Prostate gland (tissue), 2 donors: ENCODE measurements at regions not wholly inside any gene's neighbourhood (a gene's known extent, or its start where the extent isn't known, plus 50 kb on each side); places are given as distances from the start of the nearest gene placed in this dataset.

Experiments
- DNase-seq: peaks from one replicate; pipeline ENCODE4 v3.0.0-alpha.2; 2019; ENCODE audit warnings: low spot score
- H3K27ac ChIP-seq, 2 donors: fragments of 200-600 bp; sonication (generic); 2 replicates each; pipeline ENCODE4 v1.5.1; 2017 to 2019
- H3K27me3 ChIP-seq: fragments of 200-600 bp; sonication (generic); replicated peaks from 2 replicates; pipeline ENCODE4 v1.5.1; 2019; ENCODE audit not compliant: insufficient read depth
- H3K36me3 ChIP-seq, 2 donors: fragments of 200-600 bp; sonication (generic); 1 replicate in 1 of 2; 2 replicates in 1 of 2; pipeline versions ENCODE4 v1.5.1 to v1.8.1; 2017 to 2019
- H3K4me1 ChIP-seq: fragments of 200-600 bp; sonication (generic); replicated peaks from 2 replicates; pipeline ENCODE4 v1.5.1; 2019
- H3K4me3 ChIP-seq, 2 donors: fragments of 200-600 bp; sonication (generic); 2 replicates each; pipeline ENCODE4 v1.5.1; 2017 to 2019
- H3K9me3 ChIP-seq: fragments of 200-600 bp; sonication (generic); 2 replicates; pipeline ENCODE4 v1.5.1; 2017
- POLR2A ChIP-seq: fragments of 450-650 bp; IDR thresholded peaks from one replicate; pipeline ENCODE4 v1.6.1; 2016; ENCODE audit warnings: antibody characterized with exemption, mild to moderate bottlenecking
- POLR2AphosphoS5 ChIP-seq: sonication (generic); formaldehyde crosslinking; IDR thresholded peaks from one replicate; pipeline ENCODE4 v1.6.1; 2017; ENCODE audit warnings: antibody characterized with exemption
- WGBS: methylation state at CpG from one replicate; pipeline ENCODE4 v1.1.5; 2018; 5-methylcytosine and 5-hydroxymethylcytosine counted together
- intact Hi-C: fragments of 100-400 bp; cut with DNase I; formaldehyde crosslinking; loops from one replicate; pipeline ENCODE4 v1.14.2; 2022
- TF ChIP-seq, protein P1 (sequence below), 4 experiments: fragments of 200-600 bp in 2 of 4; fragments of 450-650 bp in 2 of 4; sonication (generic) in 2 of 4; IDR thresholded peaks; 1 replicate in 3 of 4; 2 replicates in 1 of 4; pipeline ENCODE4 v1.5.1; 2016 to 2019; ENCODE audit warnings: antibody characterized with exemption in 4 of 4, mild to moderate bottlenecking in 2 of 4, moderate library complexity in 2 of 4

DNA sequence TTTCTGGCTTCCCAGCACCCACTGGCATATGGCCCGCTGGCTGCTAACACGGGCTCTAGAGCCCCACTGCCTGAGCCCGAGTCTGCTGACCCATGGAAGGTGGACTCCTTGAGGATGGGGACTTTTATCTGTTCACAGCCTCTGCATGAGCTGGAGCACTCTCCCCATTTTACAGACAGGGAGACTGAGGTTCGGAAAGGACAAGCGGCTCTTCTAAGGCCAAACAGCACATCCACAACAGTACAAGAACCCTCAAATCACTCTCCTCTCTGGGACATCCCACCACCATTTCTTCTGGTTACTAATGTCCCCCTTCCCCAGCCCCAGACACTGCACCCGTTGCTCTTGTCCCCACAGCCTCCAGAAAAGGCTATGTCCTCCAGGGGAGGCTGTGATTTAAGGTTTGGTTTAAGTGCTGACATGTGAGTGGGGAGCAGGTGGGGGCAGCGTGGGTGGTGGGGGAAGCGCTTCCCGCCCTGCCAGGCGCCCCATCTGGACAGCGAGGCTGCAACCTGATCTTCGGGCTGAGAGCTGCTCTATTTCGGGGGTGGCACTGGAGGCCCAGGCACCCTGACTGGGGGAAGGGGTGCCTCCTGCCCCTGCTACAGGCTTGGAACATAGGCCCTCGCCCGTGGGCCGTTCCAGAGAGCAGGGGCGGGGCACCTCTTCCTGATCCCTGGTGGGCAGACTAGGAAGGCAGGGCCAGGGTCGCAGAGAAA lies 104.8 kb upstream of the WNT4 start:
- WGBS: 71% methylated on average over 18 of the region's 18 CpGs
- intact Hi-C loops: no loop called here

DNA sequence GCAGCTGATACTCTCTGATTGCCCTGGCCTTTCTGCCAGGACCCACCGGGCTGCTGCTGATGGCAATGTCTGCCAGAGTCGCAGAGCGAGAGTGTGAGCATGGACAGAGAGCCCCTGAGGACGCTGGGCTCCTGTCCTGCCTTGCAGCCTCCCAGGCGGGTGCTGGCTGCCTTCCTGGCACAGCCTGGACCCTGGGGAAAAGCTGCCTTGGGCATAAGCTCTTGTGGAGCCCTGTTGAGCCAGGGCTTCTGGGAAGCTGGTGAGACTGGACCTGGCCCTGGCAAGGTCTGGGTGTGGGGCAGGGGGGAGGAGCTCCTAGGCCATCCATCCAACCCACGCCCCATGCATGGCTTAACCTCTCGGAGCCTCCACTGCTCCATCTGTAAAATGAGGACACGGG lies 105.8 kb upstream of the WNT4 start:
- Histone ChIP-seq H3K9me3 (no peaks in the 10 kb centered on the region), H3K4me3 (no peak overlapping the region), H3K27ac (no peak overlapping the region), H3K4me1 (no peaks in the 10 kb centered on the region), H3K27me3 (no peaks in the 10 kb centered on the region), H3K36me3 (no peaks in the 10 kb centered on the region)
- intact Hi-C loops: no loop called here
- 84% methylated on average over 7 of the region's 8 CpGs for WGBS
- no peak for DNase-seq
- TF ChIP-seq POLR2A: no peak
- TF ChIP-seq POLR2AphosphoS5: no peak
- TF ChIP-seq, protein P1, sequence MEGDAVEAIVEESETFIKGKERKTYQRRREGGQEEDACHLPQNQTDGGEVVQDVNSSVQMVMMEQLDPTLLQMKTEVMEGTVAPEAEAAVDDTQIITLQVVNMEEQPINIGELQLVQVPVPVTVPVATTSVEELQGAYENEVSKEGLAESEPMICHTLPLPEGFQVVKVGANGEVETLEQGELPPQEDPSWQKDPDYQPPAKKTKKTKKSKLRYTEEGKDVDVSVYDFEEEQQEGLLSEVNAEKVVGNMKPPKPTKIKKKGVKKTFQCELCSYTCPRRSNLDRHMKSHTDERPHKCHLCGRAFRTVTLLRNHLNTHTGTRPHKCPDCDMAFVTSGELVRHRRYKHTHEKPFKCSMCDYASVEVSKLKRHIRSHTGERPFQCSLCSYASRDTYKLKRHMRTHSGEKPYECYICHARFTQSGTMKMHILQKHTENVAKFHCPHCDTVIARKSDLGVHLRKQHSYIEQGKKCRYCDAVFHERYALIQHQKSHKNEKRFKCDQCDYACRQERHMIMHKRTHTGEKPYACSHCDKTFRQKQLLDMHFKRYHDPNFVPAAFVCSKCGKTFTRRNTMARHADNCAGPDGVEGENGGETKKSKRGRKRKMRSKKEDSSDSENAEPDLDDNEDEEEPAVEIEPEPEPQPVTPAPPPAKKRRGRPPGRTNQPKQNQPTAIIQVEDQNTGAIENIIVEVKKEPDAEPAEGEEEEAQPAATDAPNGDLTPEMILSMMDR (IDR thresholded peaks at IDR 0.05): no peak

More for the DNA sequence above, 104.8 kb upstream of the WNT4 start:
- Histone ChIP-seq H3K27me3 (no peaks in the 10 kb centered on the region), H3K27ac (no peak overlapping the region), H3K4me3 (no peak overlapping the region), H3K36me3 (no peaks in the 10 kb centered on the region), H3K9me3 (no peaks in the 10 kb centered on the region), H3K4me1 (no peaks in the 10 kb centered on the region)
- TF ChIP-seq POLR2AphosphoS5 (no peak), POLR2A (no peak)
- TF ChIP-seq, protein P1 (IDR thresholded peaks at IDR 0.05): no peak
- DNase-seq: no peak

DNA sequence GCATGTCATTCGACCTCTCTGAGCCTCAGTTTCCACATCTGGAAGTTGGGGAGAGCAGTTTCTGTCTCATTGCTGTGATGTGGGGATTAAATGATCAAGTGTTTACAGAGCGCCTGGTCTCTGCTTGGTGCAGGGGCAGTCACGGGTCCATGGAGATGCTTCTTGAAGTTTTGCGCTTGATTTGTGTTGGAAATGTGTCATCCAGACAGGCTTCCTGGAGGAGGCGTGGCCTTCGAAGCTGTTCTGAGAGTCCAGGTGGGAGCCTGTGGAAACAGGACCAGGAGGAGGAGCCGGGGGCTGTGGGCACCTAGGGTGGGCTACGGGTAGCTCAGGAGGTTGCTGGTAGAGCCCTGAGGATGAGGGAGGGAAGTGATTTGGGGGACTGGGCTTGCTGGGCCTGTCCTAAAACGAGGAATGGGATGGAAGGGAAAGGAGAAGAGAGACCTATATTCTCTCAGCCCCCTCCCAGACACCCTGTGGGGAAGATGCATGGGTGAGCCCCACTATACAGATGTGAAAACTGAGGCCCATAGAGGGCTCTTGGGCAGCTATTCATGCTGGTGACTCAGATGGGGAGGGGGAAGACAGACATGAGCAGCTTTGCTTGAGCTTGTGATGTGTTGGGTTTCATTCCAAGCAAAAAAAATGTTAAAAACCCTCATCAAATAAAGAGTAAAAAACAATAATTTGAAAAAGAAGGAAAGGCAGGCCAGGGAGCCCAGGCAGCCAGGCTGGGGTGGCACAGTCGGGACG lies 107.2 kb upstream of the WNT4 start:
- no peak for DNase-seq
- Histone ChIP-seq H3K4me3 (no peak overlapping the region), H3K9me3 (no peaks in the 10 kb centered on the region), H3K27me3 (no peaks in the 10 kb centered on the region), H3K36me3 (no peaks in the 10 kb centered on the region), H3K4me1 (peaks cover 2% of the 10 kb centered on the region), H3K27ac (no peak overlapping the region)
- 75% methylated on average over 11 of the region's 11 CpGs for WGBS
- intact Hi-C loops: no loop called here
- TF ChIP-seq POLR2AphosphoS5: no peak
- TF ChIP-seq, protein P1 (IDR thresholded peaks at IDR 0.05): no peak
- TF ChIP-seq POLR2A: no peak

DNA sequence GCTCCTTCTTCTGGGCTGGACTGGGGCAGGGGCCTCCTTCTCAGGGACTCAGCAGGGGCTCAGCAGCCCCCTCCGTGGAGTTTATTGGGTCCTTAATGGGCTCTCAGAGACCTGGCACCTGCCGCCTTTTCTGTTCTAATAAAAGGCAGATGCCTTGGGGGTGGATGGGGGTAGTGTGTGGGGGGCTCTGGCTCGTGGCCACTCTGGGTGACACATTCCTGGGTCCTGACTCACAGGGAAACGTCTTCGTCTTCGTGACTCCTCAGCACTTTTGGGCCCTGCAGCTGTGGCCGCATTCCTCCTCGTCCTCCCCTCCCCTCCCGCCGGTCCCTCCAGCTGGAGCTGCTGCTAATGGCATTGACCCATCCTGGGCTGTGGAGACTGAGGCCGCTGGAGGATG lies 107.8 kb upstream of the WNT4 start:
- intact Hi-C loops: no loop called here
- 31% methylated on average over 11 of the region's 11 CpGs for WGBS
- no peak overlapping the region for H3K27ac ChIP-seq

More for the DNA sequence above, 107.8 kb upstream of the WNT4 start:
- DNase-seq: no peak
- H3K27me3 ChIP-seq: no peaks in the 10 kb centered on the region
- H3K4me3 ChIP-seq: no peak overlapping the region
- peaks cover 2% of the 10 kb centered on the region for H3K4me1 ChIP-seq
- H3K9me3 ChIP-seq: no peaks in the 10 kb centered on the region
- no peaks in the 10 kb centered on the region for H3K36me3 ChIP-seq
- TF ChIP-seq, protein P1 (IDR thresholded peaks at IDR 0.05): no peak
- no peak for TF ChIP-seq POLR2AphosphoS5
- no peak for TF ChIP-seq POLR2A
